ENCODE measurements at regions not wholly inside any gene's neighbourhood (a gene's known extent, or its start where the extent isn't known, plus 50 kb on each side); places are given as distances from the start of the nearest gene placed in this dataset.

DNA sequence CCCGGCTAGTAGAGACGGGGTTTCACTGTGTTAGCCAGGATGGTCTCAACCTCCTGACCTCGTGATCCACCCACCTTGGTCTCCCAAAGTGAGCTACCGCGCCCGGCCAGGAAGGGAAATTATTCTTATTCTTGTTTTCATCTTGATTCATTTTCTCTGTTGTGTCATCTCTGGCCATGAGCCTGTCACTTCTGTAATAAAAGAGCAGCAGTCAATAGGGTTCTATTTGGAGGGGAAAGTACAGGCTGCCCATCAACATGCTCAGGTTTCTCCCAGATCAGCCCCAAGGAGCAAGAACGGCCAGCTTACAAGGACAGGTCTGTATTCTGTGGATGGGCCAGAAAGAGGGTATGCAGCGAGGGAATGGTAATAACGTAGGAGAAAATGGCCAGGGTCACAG lies 345.0 kb downstream of the PREX1 start:
- no peaks in the 10 kb centered on the region for H3K36me3 Mint-ChIP-seq
- ChIA-PET CTCF (interaction anchor here (3.0 kb wide), 1 partner anchor 138 kb away, joined by 23 read pairs; no protein-coding TSS in a partner anchor), POLR2A (no interaction called here)
- H3K4me3 Mint-ChIP-seq, result no peak overlapping the region
- DNase-seq (ENCODE audit: low spot score), result no peak
- ATAC-seq, result no peak
- H3K9me3 Mint-ChIP-seq, result no peaks in the 10 kb centered on the region
- peaks cover 28% of the 10 kb centered on the region for H3K4me1 Mint-ChIP-seq
- no peak for TF ChIP-seq FOXJ3 (CRISPR knock-in tag; IDR thresholded peaks at IDR 0.05; ENCODE audit: borderline replicate concordance)
- TF ChIP-seq, protein P1, sequence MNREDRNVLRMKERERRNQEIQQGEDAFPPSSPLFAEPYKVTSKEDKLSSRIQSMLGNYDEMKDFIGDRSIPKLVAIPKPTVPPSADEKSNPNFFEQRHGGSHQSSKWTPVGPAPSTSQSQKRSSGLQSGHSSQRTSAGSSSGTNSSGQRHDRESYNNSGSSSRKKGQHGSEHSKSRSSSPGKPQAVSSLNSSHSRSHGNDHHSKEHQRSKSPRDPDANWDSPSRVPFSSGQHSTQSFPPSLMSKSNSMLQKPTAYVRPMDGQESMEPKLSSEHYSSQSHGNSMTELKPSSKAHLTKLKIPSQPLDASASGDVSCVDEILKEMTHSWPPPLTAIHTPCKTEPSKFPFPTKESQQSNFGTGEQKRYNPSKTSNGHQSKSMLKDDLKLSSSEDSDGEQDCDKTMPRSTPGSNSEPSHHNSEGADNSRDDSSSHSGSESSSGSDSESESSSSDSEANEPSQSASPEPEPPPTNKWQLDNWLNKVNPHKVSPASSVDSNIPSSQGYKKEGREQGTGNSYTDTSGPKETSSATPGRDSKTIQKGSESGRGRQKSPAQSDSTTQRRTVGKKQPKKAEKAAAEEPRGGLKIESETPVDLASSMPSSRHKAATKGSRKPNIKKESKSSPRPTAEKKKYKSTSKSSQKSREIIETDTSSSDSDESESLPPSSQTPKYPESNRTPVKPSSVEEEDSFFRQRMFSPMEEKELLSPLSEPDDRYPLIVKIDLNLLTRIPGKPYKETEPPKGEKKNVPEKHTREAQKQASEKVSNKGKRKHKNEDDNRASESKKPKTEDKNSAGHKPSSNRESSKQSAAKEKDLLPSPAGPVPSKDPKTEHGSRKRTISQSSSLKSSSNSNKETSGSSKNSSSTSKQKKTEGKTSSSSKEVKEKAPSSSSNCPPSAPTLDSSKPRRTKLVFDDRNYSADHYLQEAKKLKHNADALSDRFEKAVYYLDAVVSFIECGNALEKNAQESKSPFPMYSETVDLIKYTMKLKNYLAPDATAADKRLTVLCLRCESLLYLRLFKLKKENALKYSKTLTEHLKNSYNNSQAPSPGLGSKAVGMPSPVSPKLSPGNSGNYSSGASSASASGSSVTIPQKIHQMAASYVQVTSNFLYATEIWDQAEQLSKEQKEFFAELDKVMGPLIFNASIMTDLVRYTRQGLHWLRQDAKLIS (CRISPR knock-in tag; IDR thresholded peaks at IDR 0.05; ENCODE audit: borderline replicate concordance), result no peak
- no peak for TF ChIP-seq ETV6 (CRISPR knock-in tag; IDR thresholded peaks at IDR 0.05)
- TF ChIP-seq IRF2 (CRISPR knock-in tag; IDR thresholded peaks at IDR 0.05; ENCODE audit: borderline replicate concordance, low read depth), result no peak
- TF ChIP-seq, protein P2, sequence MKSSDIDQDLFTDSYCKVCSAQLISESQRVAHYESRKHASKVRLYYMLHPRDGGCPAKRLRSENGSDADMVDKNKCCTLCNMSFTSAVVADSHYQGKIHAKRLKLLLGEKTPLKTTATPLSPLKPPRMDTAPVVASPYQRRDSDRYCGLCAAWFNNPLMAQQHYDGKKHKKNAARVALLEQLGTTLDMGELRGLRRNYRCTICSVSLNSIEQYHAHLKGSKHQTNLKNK (CRISPR knock-in tag; IDR thresholded peaks at IDR 0.05), result no peak
- no peaks in the 10 kb centered on the region for H3K27me3 Mint-ChIP-seq (ENCODE audit: low read depth)
- H3K27ac Mint-ChIP-seq, result no peak overlapping the region

DNA sequence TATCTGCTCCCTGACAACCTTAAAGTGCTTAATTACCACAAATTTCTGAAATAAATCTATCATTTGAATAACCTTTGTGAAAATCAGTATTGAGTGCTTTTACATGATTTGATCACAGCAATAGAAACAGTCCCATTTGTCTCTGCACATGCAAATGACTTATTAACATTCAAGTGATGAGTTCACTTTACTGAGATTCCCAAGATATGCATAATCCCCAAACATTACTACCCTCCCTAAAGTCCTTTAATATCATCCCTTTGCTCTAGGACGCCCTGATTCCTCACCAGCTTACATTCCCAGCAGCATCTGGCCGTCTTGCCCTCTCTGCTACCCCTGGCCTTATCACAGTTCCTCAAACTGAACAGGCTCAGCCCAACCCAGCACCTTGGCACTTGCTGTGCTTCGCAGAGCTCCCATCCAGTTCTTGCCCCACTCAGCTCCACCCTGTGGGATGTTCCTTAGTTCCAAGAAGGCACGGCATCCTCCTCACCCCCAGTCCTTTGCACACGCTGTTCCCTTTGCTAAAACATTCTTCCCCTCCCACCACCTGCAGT lies 347.5 kb downstream of the PREX1 start:
- H3K4me1 Mint-ChIP-seq, result peaks cover 25% of the 10 kb centered on the region
- peaks cover 11% of the 10 kb centered on the region; the same call in 1 of the 2 replicates for H3K36me3 Mint-ChIP-seq
- no peak overlapping the region for H3K4me3 Mint-ChIP-seq
- POLR2A ChIA-PET, result no interaction called here
- no peak for TF ChIP-seq IRF2 (CRISPR knock-in tag; IDR thresholded peaks at IDR 0.05; ENCODE audit: borderline replicate concordance, low read depth)
- no peak for TF ChIP-seq ZNF263 (CRISPR knock-in tag; IDR thresholded peaks at IDR 0.05; ENCODE audit: low read depth)
- TF ChIP-seq JAZF1 (CRISPR knock-in tag; IDR thresholded peaks at IDR 0.05), result no peak
- no peak for TF ChIP-seq FOXJ3 (CRISPR knock-in tag; IDR thresholded peaks at IDR 0.05; ENCODE audit: borderline replicate concordance)
- no peak for TF ChIP-seq ETV6 (CRISPR knock-in tag; IDR thresholded peaks at IDR 0.05)
- TF ChIP-seq CREB1 (CRISPR knock-in tag; IDR thresholded peaks at IDR 0.05), result no peak
- TF ChIP-seq, protein P3, sequence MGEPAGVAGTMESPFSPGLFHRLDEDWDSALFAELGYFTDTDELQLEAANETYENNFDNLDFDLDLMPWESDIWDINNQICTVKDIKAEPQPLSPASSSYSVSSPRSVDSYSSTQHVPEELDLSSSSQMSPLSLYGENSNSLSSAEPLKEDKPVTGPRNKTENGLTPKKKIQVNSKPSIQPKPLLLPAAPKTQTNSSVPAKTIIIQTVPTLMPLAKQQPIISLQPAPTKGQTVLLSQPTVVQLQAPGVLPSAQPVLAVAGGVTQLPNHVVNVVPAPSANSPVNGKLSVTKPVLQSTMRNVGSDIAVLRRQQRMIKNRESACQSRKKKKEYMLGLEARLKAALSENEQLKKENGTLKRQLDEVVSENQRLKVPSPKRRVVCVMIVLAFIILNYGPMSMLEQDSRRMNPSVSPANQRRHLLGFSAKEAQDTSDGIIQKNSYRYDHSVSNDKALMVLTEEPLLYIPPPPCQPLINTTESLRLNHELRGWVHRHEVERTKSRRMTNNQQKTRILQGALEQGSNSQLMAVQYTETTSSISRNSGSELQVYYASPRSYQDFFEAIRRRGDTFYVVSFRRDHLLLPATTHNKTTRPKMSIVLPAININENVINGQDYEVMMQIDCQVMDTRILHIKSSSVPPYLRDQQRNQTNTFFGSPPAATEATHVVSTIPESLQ (CRISPR knock-in tag; IDR thresholded peaks at IDR 0.05), result no peak
- TF ChIP-seq TP53 (CRISPR knock-in tag; IDR thresholded peaks at IDR 0.05), result no peak
- no peak for TF ChIP-seq NFYB (CRISPR knock-in tag; conservative IDR thresholded peaks at IDR 0.05; ENCODE audit: low read depth)
- no peak for TF ChIP-seq SP1 (CRISPR knock-in tag; conservative IDR thresholded peaks at IDR 0.05)
- TF ChIP-seq NFE2L1 (CRISPR knock-in tag; IDR thresholded peaks at IDR 0.05), result no peak
- TF ChIP-seq GABPB1 (CRISPR knock-in tag; IDR thresholded peaks at IDR 0.05), result no peak
- TF ChIP-seq ZNF423 (CRISPR knock-in tag; IDR thresholded peaks at IDR 0.05), result no peak
- no peak for TF ChIP-seq ZNF671 (CRISPR knock-in tag; IDR thresholded peaks at IDR 0.05)
- TF ChIP-seq, protein P4, sequence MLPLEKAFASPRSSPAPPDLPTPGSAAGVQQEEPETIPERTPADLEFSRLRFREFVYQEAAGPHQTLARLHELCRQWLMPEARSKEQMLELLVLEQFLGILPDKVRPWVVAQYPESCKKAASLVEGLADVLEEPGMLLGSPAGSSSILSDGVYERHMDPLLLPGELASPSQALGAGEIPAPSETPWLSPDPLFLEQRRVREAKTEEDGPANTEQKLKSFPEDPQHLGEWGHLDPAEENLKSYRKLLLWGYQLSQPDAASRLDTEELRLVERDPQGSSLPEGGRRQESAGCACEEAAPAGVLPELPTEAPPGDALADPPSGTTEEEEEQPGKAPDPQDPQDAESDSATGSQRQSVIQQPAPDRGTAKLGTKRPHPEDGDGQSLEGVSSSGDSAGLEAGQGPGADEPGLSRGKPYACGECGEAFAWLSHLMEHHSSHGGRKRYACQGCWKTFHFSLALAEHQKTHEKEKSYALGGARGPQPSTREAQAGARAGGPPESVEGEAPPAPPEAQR (CRISPR knock-in tag; IDR thresholded peaks at IDR 0.05), result no peak
- no peak for TF ChIP-seq OVOL2 (CRISPR knock-in tag; IDR thresholded peaks at IDR 0.05; ENCODE audit: borderline replicate concordance)
- H3K27me3 Mint-ChIP-seq (ENCODE audit: low read depth), result peaks cover 5% of the 10 kb centered on the region
- peaks cover 8% of the 10 kb centered on the region for H3K9me3 Mint-ChIP-seq
- DNase-seq (ENCODE audit: low spot score) (no peak), ATAC-seq (no peak; the same call in 1 of the 2 replicates)
- H3K27ac Mint-ChIP-seq, result no peak overlapping the region; the same call in 1 of the 2 replicates
- CTCF ChIA-PET, result no interaction called here
